ENCODE measurements at regions not wholly inside any gene's neighbourhood (a gene's known extent, or its start where the extent isn't known, plus 50 kb on each side); places are given as distances from the start of the nearest gene placed in this dataset.

DNA sequence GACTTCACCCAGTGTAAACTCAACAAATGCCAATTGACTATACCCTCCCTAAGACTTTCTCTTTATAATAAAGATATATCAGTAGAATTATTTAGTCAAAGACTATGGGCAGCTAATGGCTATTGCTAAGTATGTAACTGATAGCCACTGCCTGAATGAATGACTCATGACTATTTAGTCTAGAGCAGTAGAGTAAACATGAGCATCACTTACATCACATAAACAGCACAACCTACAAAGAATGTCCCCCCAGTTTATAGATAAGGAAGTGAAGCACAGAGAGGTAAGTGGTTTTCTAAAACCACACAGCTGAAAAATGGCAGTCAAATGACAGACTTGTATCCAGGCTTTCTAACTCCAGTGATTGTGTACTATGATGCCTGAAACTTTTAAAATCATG is 507.0 kb downstream of the PPARGC1A start:
- TF ChIP-seq, protein P1, sequence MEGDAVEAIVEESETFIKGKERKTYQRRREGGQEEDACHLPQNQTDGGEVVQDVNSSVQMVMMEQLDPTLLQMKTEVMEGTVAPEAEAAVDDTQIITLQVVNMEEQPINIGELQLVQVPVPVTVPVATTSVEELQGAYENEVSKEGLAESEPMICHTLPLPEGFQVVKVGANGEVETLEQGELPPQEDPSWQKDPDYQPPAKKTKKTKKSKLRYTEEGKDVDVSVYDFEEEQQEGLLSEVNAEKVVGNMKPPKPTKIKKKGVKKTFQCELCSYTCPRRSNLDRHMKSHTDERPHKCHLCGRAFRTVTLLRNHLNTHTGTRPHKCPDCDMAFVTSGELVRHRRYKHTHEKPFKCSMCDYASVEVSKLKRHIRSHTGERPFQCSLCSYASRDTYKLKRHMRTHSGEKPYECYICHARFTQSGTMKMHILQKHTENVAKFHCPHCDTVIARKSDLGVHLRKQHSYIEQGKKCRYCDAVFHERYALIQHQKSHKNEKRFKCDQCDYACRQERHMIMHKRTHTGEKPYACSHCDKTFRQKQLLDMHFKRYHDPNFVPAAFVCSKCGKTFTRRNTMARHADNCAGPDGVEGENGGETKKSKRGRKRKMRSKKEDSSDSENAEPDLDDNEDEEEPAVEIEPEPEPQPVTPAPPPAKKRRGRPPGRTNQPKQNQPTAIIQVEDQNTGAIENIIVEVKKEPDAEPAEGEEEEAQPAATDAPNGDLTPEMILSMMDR (IDR thresholded peaks at IDR 0.05), result no peak
- TF ChIP-seq POLR2A (IDR thresholded peaks at IDR 0.05), result no peak
- H3K4me3 ChIP-seq, result no peak overlapping the region
- no peaks in the 10 kb centered on the region for H3K9me3 ChIP-seq
- no peaks in the 10 kb centered on the region for H3K36me3 ChIP-seq
- H3K4me1 ChIP-seq, result no peaks in the 10 kb centered on the region
- DNase-seq, result no peak
- H3K27me3 ChIP-seq, result no peaks in the 10 kb centered on the region
- no peak overlapping the region for H3K27ac ChIP-seq

DNA sequence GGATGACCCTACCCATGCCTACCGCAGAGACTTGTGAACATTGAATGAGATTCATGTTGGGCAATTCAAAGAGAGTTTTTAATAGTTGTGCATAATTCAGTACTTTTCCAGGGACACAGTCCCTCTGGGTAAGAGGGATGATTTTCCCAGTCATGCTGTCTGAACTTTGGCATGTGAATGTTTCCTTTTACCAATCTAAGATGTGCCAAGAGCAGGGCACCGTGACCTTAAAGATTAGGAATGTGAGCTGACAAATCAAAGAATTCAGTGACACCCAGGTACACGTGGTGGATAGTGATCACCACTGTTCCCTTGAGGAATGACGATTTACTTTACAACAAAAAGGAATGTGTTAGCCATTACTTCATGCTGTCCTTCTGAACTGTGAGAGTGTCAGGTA is 515.6 kb downstream of the PPARGC1A start:
- no peak for DNase-seq
- no peak for TF ChIP-seq POLR2A (IDR thresholded peaks at IDR 0.05)
- TF ChIP-seq, protein P1 (IDR thresholded peaks at IDR 0.05), result no peak
- H3K4me3 ChIP-seq, result no peak overlapping the region
- no peaks in the 10 kb centered on the region for H3K9me3 ChIP-seq
- H3K27me3 ChIP-seq, result no peaks in the 10 kb centered on the region
- H3K27ac ChIP-seq, result no peak overlapping the region
- H3K4me1 ChIP-seq, result no peaks in the 10 kb centered on the region
- no peaks in the 10 kb centered on the region for H3K36me3 ChIP-seq

DNA sequence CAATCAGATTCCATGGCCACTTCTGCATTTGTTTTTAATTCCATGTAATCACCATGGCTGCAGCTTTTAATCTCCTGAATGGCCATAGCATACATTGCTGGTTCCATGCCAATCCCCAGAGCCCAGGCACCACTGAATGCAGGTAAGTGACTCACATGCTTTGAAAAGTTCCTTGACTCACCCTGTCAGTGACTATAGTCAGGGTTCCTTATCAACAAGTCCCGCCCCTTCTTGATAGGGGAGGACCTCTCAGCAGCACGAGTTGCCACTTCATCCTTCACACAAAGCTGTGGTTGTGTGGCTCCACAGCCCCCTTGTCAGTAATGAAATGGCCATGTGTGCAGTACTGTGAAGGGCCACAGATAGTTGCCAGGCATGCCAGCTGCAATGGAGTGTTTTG is 516.6 kb downstream of the PPARGC1A start:
- Histone ChIP-seq H3K9me3 (no peaks in the 10 kb centered on the region), H3K36me3 (no peaks in the 10 kb centered on the region), H3K27ac (no peak overlapping the region), H3K4me1 (no peaks in the 10 kb centered on the region), H3K4me3 (no peak overlapping the region), H3K27me3 (no peaks in the 10 kb centered on the region)
- peak in 1 of 3 donors; percentile 73 for DNase-seq
- TF ChIP-seq POLR2A (IDR thresholded peaks at IDR 0.05), result no peak
- TF ChIP-seq, protein P1 (IDR thresholded peaks at IDR 0.05), result no peak

GRCh38 chr4:23371533-23371932 is 518.3 kb downstream of the PPARGC1A start:
- H3K4me3 ChIP-seq, result no peak overlapping the region
- TF ChIP-seq POLR2A (IDR thresholded peaks at IDR 0.05), result no peak
- TF ChIP-seq, protein P1 (IDR thresholded peaks at IDR 0.05), result no peak
- no peaks in the 10 kb centered on the region for H3K27me3 ChIP-seq
- no peaks in the 10 kb centered on the region for H3K36me3 ChIP-seq
- no peak overlapping the region for H3K27ac ChIP-seq
- no peaks in the 10 kb centered on the region for H3K9me3 ChIP-seq
- no peak for DNase-seq
- H3K4me1 ChIP-seq, result no peaks in the 10 kb centered on the region

DNA sequence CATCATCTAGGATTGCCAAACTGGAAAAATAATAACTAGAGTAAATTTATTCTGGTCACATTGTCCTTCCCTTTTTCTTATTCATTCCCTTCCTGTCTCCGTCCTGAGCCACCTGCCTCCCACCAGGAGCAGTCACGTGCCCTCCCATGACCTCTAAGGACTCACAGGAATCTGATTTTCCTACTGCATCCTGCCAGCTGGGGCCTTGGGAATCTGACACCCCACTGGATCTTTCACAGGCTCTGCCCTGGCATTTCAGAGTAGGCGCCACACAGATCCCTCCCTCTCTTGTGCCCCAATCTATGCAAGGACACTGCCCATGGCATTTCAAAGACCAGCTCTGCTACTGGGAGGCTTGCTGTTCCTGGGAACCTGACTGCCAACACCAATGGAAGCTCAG is 520.5 kb downstream of the PPARGC1A start:
- DNase-seq, result no peak
- H3K9me3 ChIP-seq, result no peaks in the 10 kb centered on the region
- no peak for TF ChIP-seq POLR2A (IDR thresholded peaks at IDR 0.05)
- TF ChIP-seq, protein P1 (IDR thresholded peaks at IDR 0.05), result no peak
- H3K4me1 ChIP-seq, result no peaks in the 10 kb centered on the region
- H3K36me3 ChIP-seq, result no peaks in the 10 kb centered on the region
- no peaks in the 10 kb centered on the region for H3K27me3 ChIP-seq
- no peak overlapping the region for H3K4me3 ChIP-seq
- no peak overlapping the region for H3K27ac ChIP-seq

DNA sequence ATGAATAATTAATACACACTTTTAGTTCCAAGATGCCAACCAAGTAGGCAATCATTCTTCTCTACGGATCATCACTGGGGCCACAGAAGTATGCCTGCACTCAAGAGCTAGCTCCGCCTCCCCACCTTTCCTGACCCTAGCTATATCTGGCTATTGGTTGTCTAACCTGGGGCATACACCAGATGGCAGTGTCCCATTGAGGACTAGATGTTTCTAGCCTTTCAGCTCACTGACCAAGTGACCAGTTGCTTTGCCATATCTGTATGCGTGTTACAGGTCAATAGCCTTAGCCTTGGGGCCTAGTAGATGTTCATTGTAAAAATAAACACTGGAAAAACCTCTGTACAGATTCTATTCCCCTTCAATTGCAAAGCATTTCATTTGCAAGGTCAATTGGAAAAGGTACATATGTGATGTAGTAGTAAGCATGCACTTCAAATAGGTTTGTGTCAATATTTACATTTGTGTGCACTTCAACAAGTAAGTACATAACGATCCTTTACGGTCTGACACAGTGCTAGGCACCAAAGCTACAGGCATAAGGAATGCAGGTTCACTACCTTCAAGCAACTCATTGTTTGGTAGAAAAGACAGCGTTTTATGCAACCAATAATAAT is 521.7 kb downstream of the PPARGC1A start:
- H3K36me3 ChIP-seq, result no peaks in the 10 kb centered on the region
- H3K4me1 ChIP-seq, result no peaks in the 10 kb centered on the region
- no peaks in the 10 kb centered on the region for H3K9me3 ChIP-seq
- no peak overlapping the region for H3K4me3 ChIP-seq
- no peak overlapping the region for H3K27ac ChIP-seq
- no peak for TF ChIP-seq POLR2A (IDR thresholded peaks at IDR 0.05)
- TF ChIP-seq, protein P1 (IDR thresholded peaks at IDR 0.05), result peak in 3 of 6 experiments; percentile 29 to 46 (median 39)
- DNase-seq, result no peak
- no peaks in the 10 kb centered on the region for H3K27me3 ChIP-seq
